ENCODE measurements at regions not wholly inside any gene's neighbourhood (a gene's known extent, or its start where the extent isn't known, plus 50 kb on each side); places are given as distances from the start of the nearest gene placed in this dataset.
"Not testable (repeated sequence)": the region's sequence is repeated elsewhere in the genome, so short reads cannot be mapped to it uniquely, and the experiment has no call there.

DNA sequence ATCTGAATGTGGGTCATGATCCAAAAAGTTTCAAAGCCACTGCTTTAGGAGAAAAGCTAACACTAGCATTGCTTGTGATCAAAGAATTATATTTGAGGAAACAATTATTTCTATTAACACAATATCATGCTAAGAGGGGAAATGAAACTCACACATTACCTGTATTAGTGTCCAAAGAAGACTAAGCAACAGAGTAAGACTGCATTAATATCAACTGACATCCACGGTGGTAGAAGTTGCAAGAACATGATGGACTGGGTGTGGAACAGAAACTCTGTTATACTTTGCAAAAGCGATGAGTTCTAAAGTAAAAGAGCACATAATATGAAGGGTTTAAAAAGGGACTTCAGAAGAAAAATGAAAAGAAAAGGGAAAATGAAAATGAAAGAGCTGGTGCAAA, 648.3 kb upstream of the NECTIN3 start:
- Histone ChIP-seq H3K36me3 (no peaks in the 10 kb centered on the region), H3K9me3 (no peaks in the 10 kb centered on the region), H3K4me3 (no peak overlapping the region), H3K27me3 (no peaks in the 10 kb centered on the region), H3K27ac (no peak overlapping the region), H3K4me1 (no peaks in the 10 kb centered on the region)
- ATAC-seq (no peak), DNase-seq (no peak), FAIRE-seq (no peak)
- TF ChIP-seq, protein P1, sequence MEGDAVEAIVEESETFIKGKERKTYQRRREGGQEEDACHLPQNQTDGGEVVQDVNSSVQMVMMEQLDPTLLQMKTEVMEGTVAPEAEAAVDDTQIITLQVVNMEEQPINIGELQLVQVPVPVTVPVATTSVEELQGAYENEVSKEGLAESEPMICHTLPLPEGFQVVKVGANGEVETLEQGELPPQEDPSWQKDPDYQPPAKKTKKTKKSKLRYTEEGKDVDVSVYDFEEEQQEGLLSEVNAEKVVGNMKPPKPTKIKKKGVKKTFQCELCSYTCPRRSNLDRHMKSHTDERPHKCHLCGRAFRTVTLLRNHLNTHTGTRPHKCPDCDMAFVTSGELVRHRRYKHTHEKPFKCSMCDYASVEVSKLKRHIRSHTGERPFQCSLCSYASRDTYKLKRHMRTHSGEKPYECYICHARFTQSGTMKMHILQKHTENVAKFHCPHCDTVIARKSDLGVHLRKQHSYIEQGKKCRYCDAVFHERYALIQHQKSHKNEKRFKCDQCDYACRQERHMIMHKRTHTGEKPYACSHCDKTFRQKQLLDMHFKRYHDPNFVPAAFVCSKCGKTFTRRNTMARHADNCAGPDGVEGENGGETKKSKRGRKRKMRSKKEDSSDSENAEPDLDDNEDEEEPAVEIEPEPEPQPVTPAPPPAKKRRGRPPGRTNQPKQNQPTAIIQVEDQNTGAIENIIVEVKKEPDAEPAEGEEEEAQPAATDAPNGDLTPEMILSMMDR (IDR thresholded peaks at IDR 0.05), result no peak
- 95 to 97% methylated on average over 2 of the region's 2 CpGs for WGBS, 2 donors
- intact Hi-C loops (cut with DNase I), result no loop called here

DNA sequence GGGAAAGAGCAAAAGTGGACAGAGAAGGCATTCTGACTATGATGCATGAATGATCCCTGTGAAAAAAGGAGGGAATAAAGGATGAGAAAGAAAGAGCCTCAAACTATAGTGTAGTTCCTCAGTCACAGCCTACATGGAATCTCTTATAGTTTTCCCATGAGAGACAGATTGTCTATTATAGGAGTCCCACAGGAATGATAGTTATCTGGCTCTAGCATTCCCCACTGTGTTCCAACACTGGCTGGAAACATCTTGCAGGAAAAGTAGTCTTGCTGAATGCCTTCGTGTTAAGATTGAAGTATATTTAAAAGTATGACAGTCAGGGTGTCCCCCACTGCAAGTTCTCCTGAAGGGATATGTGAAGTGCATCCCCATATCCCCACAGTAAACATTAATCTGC, 641.5 kb upstream of the NECTIN3 start:
- DNase-seq (no peak), FAIRE-seq (no peak), ATAC-seq (no peak)
- Histone ChIP-seq H3K27me3 (no peaks in the 10 kb centered on the region), H3K4me1 (no peaks in the 10 kb centered on the region), H3K27ac (no peak overlapping the region), H3K9me3 (no peaks in the 10 kb centered on the region), H3K36me3 (no peaks in the 10 kb centered on the region), H3K4me3 (no peak overlapping the region)
- WGBS, 2 donors, result 54 to 86% methylated on average over 1 of the region's 1 CpG
- TF ChIP-seq, protein P1 (IDR thresholded peaks at IDR 0.05), result no peak
- intact Hi-C loops (cut with DNase I), result no loop called here

DNA sequence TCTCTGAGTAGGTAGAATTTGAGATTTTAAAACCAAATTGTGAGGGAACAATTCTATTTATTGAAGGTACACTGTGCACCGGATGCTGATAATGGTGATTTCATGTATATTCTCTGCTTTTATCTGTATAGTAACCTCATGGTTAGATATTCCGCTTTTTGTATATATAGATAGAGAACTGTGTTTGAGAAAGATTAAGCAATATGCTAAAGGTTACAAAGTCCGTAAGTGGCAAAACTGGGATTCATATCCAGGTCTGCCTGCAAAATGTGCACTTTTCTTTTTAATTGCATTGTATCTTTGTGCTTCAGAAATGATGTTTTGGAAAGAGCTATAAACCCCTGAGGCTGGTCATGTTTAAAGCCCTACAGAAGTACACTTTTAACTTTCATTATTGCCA, 635.4 kb upstream of the NECTIN3 start:
- ATAC-seq (no peak), DNase-seq (no peak), FAIRE-seq (no peak)
- Histone ChIP-seq H3K4me1 (no peaks in the 10 kb centered on the region), H3K9me3 (no peaks in the 10 kb centered on the region), H3K27me3 (no peaks in the 10 kb centered on the region), H3K36me3 (no peaks in the 10 kb centered on the region), H3K4me3 (no peak overlapping the region), H3K27ac (no peak overlapping the region)
- 39 to 45% methylated on average over 3 of the region's 3 CpGs for WGBS, 2 donors
- intact Hi-C loops (cut with DNase I), result no loop called here
- TF ChIP-seq, protein P1 (IDR thresholded peaks at IDR 0.05), result no peak

DNA sequence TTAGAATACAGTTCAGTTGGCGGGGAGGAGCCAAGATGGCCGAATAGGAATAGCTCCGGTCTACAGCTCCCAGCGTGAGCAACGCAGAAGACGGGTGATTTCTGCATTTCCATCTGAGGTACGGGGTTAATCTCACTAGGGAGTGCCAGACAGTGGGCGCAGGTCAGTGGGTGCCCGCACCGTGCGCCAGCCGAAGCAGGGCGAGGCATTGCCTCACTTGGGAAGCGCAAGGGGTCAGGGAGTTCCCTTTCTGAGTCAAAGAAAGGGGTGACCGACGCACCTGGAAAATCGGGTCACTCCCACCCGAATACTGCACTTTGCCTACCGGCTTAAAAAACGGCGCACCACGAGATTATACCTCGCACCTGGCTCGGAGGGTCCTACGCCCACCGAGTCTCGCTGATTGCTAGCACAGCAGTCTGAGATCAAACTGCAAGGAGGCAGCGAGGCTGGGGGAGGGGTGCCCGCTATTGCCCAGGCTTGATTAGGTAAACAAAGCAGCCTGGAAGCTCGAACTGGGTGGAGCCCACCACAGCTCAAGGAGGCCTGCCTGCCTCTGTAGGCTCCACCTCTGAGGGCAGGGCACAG, 631.5 kb upstream of the NECTIN3 start:
- H3K4me1 ChIP-seq; FAIRE-seq; ATAC-seq; H3K4me3 ChIP-seq; H3K27me3 ChIP-seq; H3K36me3 ChIP-seq; intact Hi-C loops (cut with DNase I); H3K9me3 ChIP-seq; H3K27ac ChIP-seq: not testable (repeated sequence)
- DNase-seq, result peak in 1 of 6 donors; percentile 18
- WGBS, 2 donors, result 88 to 91% methylated on average over 29 to 30 of the region's 30 CpGs

DNA sequence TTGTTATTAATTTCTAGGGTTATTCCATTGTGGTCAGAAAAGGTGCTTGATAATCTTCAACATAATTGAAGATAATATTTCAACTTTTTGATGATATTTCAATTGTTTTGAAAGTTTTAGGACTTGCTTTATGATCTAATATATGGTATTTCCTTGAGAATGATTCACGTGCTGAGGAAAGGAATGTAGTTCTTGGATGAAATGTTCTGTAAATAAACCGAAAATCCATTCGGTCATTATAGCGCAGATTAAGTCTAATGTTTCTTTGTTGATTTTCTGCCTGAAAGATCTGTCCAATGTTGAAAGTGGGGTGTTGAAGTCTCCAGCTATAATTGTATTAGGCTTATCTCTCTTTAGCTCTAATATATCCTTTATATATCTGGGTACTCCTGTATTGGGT, 617.5 kb upstream of the NECTIN3 start:
- 93 to 96% methylated on average over 4 of the region's 4 CpGs for WGBS, 2 donors
- ATAC-seq, result no peak
- DNase-seq, result no peak
- Histone ChIP-seq H3K4me3 (no peak overlapping the region), H3K4me1 (no peaks in the 10 kb centered on the region), H3K9me3 (no peaks in the 10 kb centered on the region), H3K27ac (no peak overlapping the region), H3K27me3 (no peaks in the 10 kb centered on the region), H3K36me3 (no peaks in the 10 kb centered on the region)
- TF ChIP-seq, protein P1 (IDR thresholded peaks at IDR 0.05), result no peak
- FAIRE-seq, result no peak
- intact Hi-C loops (cut with DNase I), result no loop called here

Measured in pancreas (tissue), 10 donors.